ENCODE measurements at regions not wholly inside any gene's neighbourhood (a gene's known extent, or its start where the extent isn't known, plus 50 kb on each side); places are given as distances from the start of the nearest gene placed in this dataset.

- no peaks in the 10 kb centered on the region for H3K27me3 Mint-ChIP-seq (ENCODE audit: unreplicated experiment)
- no peak overlapping the region for H3K27ac Mint-ChIP-seq (ENCODE audit: unreplicated experiment)
- H3K36me3 Mint-ChIP-seq (ENCODE audit: unreplicated experiment) = no peaks in the 10 kb centered on the region
- H3K4me1 Mint-ChIP-seq (ENCODE audit: low read depth, unreplicated experiment) = no peaks in the 10 kb centered on the region
- H3K9me3 Mint-ChIP-seq (ENCODE audit: unreplicated experiment) = no peaks in the 10 kb centered on the region
- no peak for DNase-seq
- no peak for TF ChIP-seq CTCF (IDR thresholded peaks at IDR 0.05; ENCODE audit: partially characterized antibody, unreplicated experiment)
- H3K4me3 Mint-ChIP-seq (ENCODE audit: unreplicated experiment) = no peak overlapping the region
Observed at GRCh38 chr6:2360126-2360525, 114.7 kb upstream of the GMDS start.

- DNase-seq = no peak
- no peak for TF ChIP-seq CTCF (IDR thresholded peaks at IDR 0.05; ENCODE audit: partially characterized antibody, unreplicated experiment)
- no peak overlapping the region for H3K4me3 Mint-ChIP-seq (ENCODE audit: unreplicated experiment)
- H3K36me3 Mint-ChIP-seq (ENCODE audit: unreplicated experiment) = no peaks in the 10 kb centered on the region
- H3K27ac Mint-ChIP-seq (ENCODE audit: unreplicated experiment) = no peak overlapping the region
- H3K27me3 Mint-ChIP-seq (ENCODE audit: unreplicated experiment) = no peaks in the 10 kb centered on the region
- H3K9me3 Mint-ChIP-seq (ENCODE audit: unreplicated experiment) = no peaks in the 10 kb centered on the region
- no peaks in the 10 kb centered on the region for H3K4me1 Mint-ChIP-seq (ENCODE audit: low read depth, unreplicated experiment)
Observed at GRCh38 chr6:2355150-2355549, 109.7 kb upstream of the GMDS start.

GRCh38 chr6:2354138-2354491 is 108.7 kb upstream of the GMDS start:
- H3K36me3 Mint-ChIP-seq (ENCODE audit: unreplicated experiment) = no peaks in the 10 kb centered on the region
- H3K4me1 Mint-ChIP-seq (ENCODE audit: low read depth, unreplicated experiment) = no peaks in the 10 kb centered on the region
- no peaks in the 10 kb centered on the region for H3K27me3 Mint-ChIP-seq (ENCODE audit: unreplicated experiment)
- no peaks in the 10 kb centered on the region for H3K9me3 Mint-ChIP-seq (ENCODE audit: unreplicated experiment)
- DNase-seq = no peak
- peak; percentile 9 for TF ChIP-seq CTCF (IDR thresholded peaks at IDR 0.05; ENCODE audit: partially characterized antibody, unreplicated experiment)
- H3K4me3 Mint-ChIP-seq (ENCODE audit: unreplicated experiment) = no peak overlapping the region
- H3K27ac Mint-ChIP-seq (ENCODE audit: unreplicated experiment) = no peak overlapping the region

GRCh38 chr6:2353412-2354137 is 108.2 kb upstream of the GMDS start:
- H3K36me3 Mint-ChIP-seq (ENCODE audit: unreplicated experiment) = no peaks in the 10 kb centered on the region
- no peaks in the 10 kb centered on the region for H3K27me3 Mint-ChIP-seq (ENCODE audit: unreplicated experiment)
- peak; percentile 70 for DNase-seq
- no peaks in the 10 kb centered on the region for H3K9me3 Mint-ChIP-seq (ENCODE audit: unreplicated experiment)
- no peak overlapping the region for H3K4me3 Mint-ChIP-seq (ENCODE audit: unreplicated experiment)
- H3K27ac Mint-ChIP-seq (ENCODE audit: unreplicated experiment) = no peak overlapping the region
- H3K4me1 Mint-ChIP-seq (ENCODE audit: low read depth, unreplicated experiment) = no peaks in the 10 kb centered on the region
- peak; percentile 69 for TF ChIP-seq CTCF (IDR thresholded peaks at IDR 0.05; ENCODE audit: partially characterized antibody, unreplicated experiment)

- no peak for DNase-seq
- no peak for TF ChIP-seq CTCF (IDR thresholded peaks at IDR 0.05; ENCODE audit: partially characterized antibody, unreplicated experiment)
- H3K36me3 Mint-ChIP-seq (ENCODE audit: unreplicated experiment) = no peaks in the 10 kb centered on the region
- no peaks in the 10 kb centered on the region for H3K27me3 Mint-ChIP-seq (ENCODE audit: unreplicated experiment)
- no peak overlapping the region for H3K4me3 Mint-ChIP-seq (ENCODE audit: unreplicated experiment)
- no peaks in the 10 kb centered on the region for H3K4me1 Mint-ChIP-seq (ENCODE audit: low read depth, unreplicated experiment)
- H3K27ac Mint-ChIP-seq (ENCODE audit: unreplicated experiment) = no peak overlapping the region
- no peaks in the 10 kb centered on the region for H3K9me3 Mint-ChIP-seq (ENCODE audit: unreplicated experiment)
Observed at GRCh38 chr6:2351807-2352431, 106.5 kb upstream of the GMDS start.
